Endothelial cell of umbilical vein (primary cell): ENCODE measurements at regions not wholly inside any gene's neighbourhood (a gene's known extent, or its start where the extent isn't known, plus 50 kb on each side); places are given as distances from the start of the nearest gene placed in this dataset.

Experiments
- CTCF ChIP-seq, 2 donors: IDR thresholded peaks; 1 replicate in 1 of 2; 2 replicates in 1 of 2; pipeline ENCODE4 v1.5.1; 2011; ENCODE audit warnings: low read length in 2 of 2, mild to moderate bottlenecking in 2 of 2, moderate library complexity in 2 of 2, control low read depth in 1 of 2, inconsistent platforms in 1 of 2, low read depth in 1 of 2; ENCODE audit not compliant: insufficient read depth in 1 of 2; ENCODE audit errors: extremely low read depth in 1 of 2
- EZH2 ChIP-seq: IDR thresholded peaks from 2 replicates; pipeline ENCODE4 v1.6.1; 2012; ENCODE audit warnings: borderline replicate concordance, low read depth, mild to moderate bottlenecking, moderate library complexity, low read length, inconsistent platforms; ENCODE audit not compliant: severe bottlenecking
- FOS ChIP-seq: IDR thresholded peaks from 2 replicates; pipeline ENCODE4 v1.6.1; 2011; ENCODE audit warnings: mild to moderate bottlenecking, low read length, moderate library complexity, borderline replicate concordance; ENCODE audit not compliant: insufficient read depth
- JUN ChIP-seq: IDR thresholded peaks from 2 replicates; pipeline ENCODE4 v1.6.1; 2011; ENCODE audit warnings: borderline replicate concordance, low read depth; ENCODE audit not compliant: insufficient read length, insufficient read depth
- MAX ChIP-seq: IDR thresholded peaks from 2 replicates; pipeline ENCODE4 v1.6.1; 2011; ENCODE audit not compliant: insufficient read depth, insufficient read length
- MYC ChIP-seq: IDR thresholded peaks from one replicate; pipeline ENCODE4 v1.6.1; 2011; ENCODE audit warnings: mild to moderate bottlenecking, low read depth, low read length
- POLR2A ChIP-seq: IDR thresholded peaks from 2 replicates; pipeline ENCODE4 v1.6.1; 2012; ENCODE audit warnings: low read depth, mild to moderate bottlenecking, control low read depth, low read length
- POLR2AphosphoS5 ChIP-seq: IDR thresholded peaks from 2 replicates; pipeline ENCODE4 v1.6.1; 2012; ENCODE audit warnings: low read depth, mild to moderate bottlenecking, control low read depth, low read length, moderate library complexity; ENCODE audit not compliant: insufficient read depth

GRCh38 chr20:52261792-52262191, 70.2 kb upstream of the ZFP64 start:
- TF ChIP-seq CTCF (IDR thresholded peaks at IDR 0.05; ENCODE audit: extremely low read depth in 1 of 2, insufficient read depth in 1 of 2, low read depth in 1 of 2, low read length in 2 of 2) (no peak), EZH2 (no peak), POLR2AphosphoS5 (no peak), POLR2A (no peak), FOS (no peak), MYC (no peak), MAX (no peak), JUN (no peak)
